ENCODE measurements at regions not wholly inside any gene's neighbourhood (a gene's known extent, or its start where the extent isn't known, plus 50 kb on each side); places are given as distances from the start of the nearest gene placed in this dataset.
"Not testable (repeated sequence)": the region's sequence is repeated elsewhere in the genome, so short reads cannot be mapped to it uniquely, and the experiment has no call there.

- POLR2A ChIA-PET: no interaction called here
- no peaks in the 10 kb centered on the region for H3K9me3 ChIP-seq (ENCODE audit: control insufficient read depth, insufficient read depth, low read depth, low read length)
- H3K4me1 ChIP-seq (ENCODE audit: control insufficient read depth, insufficient read depth, low read length): no peaks in the 10 kb centered on the region
- H3K4me3 ChIP-seq (ENCODE audit: low read depth, low read length): no peak overlapping the region
- no peak overlapping the region for H3K27ac ChIP-seq (ENCODE audit: extremely low read depth, low read depth, low read length)
- no peaks in the 10 kb centered on the region for H3K36me3 ChIP-seq (ENCODE audit: control insufficient read depth in 2 of 2, insufficient read depth in 1 of 2, low read length in 2 of 2)
- TF ChIP-seq ZNF274 (IDR thresholded peaks at IDR 0.05; ENCODE audit: low read length) (no peak), ZNF274 (tag by site-specific recombination; IDR thresholded peaks at IDR 0.05; ENCODE audit: borderline replicate concordance) (no peak), ZNF548 (tag by site-specific recombination; IDR thresholded peaks at IDR 0.05) (no peak), ZNF664 (tag by site-specific recombination; IDR thresholded peaks at IDR 0.05) (no peak), ZNF600 (tag by site-specific recombination; IDR thresholded peaks at IDR 0.05) (no peak), PRDM10 (tag by site-specific recombination; IDR thresholded peaks at IDR 0.05) (no peak), ZNF341 (tag by site-specific recombination; IDR thresholded peaks at IDR 0.05; ENCODE audit: low read depth) (no peak)
- TF ChIP-seq, protein P1, sequence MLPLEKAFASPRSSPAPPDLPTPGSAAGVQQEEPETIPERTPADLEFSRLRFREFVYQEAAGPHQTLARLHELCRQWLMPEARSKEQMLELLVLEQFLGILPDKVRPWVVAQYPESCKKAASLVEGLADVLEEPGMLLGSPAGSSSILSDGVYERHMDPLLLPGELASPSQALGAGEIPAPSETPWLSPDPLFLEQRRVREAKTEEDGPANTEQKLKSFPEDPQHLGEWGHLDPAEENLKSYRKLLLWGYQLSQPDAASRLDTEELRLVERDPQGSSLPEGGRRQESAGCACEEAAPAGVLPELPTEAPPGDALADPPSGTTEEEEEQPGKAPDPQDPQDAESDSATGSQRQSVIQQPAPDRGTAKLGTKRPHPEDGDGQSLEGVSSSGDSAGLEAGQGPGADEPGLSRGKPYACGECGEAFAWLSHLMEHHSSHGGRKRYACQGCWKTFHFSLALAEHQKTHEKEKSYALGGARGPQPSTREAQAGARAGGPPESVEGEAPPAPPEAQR (tag by site-specific recombination; IDR thresholded peaks at IDR 0.05): no peak
- CTCF ChIA-PET: no interaction called here
Measured at GRCh38 chr4:163694385-163694784, 199.9 kb downstream of the TMA16 start.

GRCh38 chr4:163697121-163697520 is 202.6 kb downstream of the TMA16 start:
- Histone ChIP-seq H3K4me3 (ENCODE audit: low read depth, low read length) (no peak overlapping the region), H3K9me3 (ENCODE audit: control insufficient read depth, insufficient read depth, low read depth, low read length) (no peaks in the 10 kb centered on the region), H3K4me1 (ENCODE audit: control insufficient read depth, insufficient read depth, low read length) (no peaks in the 10 kb centered on the region), H3K27ac (ENCODE audit: extremely low read depth, low read depth, low read length) (no peak overlapping the region), H3K36me3 (ENCODE audit: control insufficient read depth in 2 of 2, insufficient read depth in 1 of 2, low read length in 2 of 2) (no peaks in the 10 kb centered on the region)
- ChIA-PET CTCF (no interaction called here), POLR2A (no interaction called here)
- TF ChIP-seq, protein P2, sequence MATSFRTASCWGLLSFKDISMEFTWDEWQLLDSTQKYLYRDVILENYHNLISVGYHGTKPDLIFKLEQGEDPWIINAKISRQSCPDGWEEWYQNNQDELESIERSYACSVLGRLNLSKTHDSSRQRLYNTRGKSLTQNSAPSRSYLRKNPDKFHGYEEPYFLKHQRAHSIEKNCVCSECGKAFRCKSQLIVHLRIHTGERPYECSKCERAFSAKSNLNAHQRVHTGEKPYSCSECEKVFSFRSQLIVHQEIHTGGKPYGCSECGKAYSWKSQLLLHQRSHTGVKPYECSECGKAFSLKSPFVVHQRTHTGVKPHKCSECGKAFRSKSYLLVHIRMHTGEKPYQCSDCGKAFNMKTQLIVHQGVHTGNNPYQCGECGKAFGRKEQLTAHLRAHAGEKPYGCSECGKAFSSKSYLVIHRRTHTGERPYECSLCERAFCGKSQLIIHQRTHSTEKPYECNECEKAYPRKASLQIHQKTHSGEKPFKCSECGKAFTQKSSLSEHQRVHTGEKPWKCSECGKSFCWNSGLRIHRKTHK (tag by site-specific recombination; IDR thresholded peaks at IDR 0.05): no peak
- TF ChIP-seq TCF7L2 (IDR thresholded peaks at IDR 0.05; ENCODE audit: borderline replicate concordance, low read depth, low read length): no peak
- no peak for TF ChIP-seq ZNF623 (tag by site-specific recombination; IDR thresholded peaks at IDR 0.05)
- TF ChIP-seq ZNF830 (tag by site-specific recombination; IDR thresholded peaks at IDR 0.05; ENCODE audit: low read depth): no peak
- no peak for TF ChIP-seq ZNF354C (tag by site-specific recombination; IDR thresholded peaks at IDR 0.05; ENCODE audit: borderline replicate concordance, low read depth)
- TF ChIP-seq ZSCAN5A (tag by site-specific recombination; IDR thresholded peaks at IDR 0.05): no peak
- no peak for TF ChIP-seq GLI2 (tag by site-specific recombination; IDR thresholded peaks at IDR 0.05; ENCODE audit: borderline replicate concordance, low read depth)
- TF ChIP-seq MYNN (tag by site-specific recombination; IDR thresholded peaks at IDR 0.05; ENCODE audit: borderline replicate concordance): no peak

DNA sequence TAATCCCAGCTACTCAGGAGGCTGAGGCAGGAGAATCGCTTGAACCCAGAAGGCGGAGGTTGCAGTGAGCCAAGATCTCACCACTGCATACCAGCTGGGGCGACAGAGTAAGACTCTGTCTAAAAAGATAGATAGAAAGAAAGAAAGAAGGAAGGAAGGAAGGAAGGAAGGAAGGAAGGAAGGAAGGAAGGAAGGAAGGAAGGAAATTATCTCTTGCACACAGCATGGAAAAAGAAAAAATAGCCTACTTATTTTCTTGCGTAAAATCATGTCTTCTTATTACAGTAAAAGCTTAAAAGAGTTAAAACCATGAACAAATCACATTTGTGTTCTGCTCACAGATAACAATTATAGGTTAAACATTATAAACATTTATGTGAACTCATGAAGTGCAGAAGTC is 205.9 kb downstream of the TMA16 start:
- H3K4me1 ChIP-seq (ENCODE audit: control insufficient read depth, insufficient read depth, low read length); CTCF ChIA-PET; H3K9me3 ChIP-seq (ENCODE audit: control insufficient read depth, insufficient read depth, low read depth, low read length); POLR2A ChIA-PET; H3K27ac ChIP-seq (ENCODE audit: extremely low read depth, low read depth, low read length); H3K36me3 ChIP-seq (ENCODE audit: control insufficient read depth in 2 of 2, insufficient read depth in 1 of 2, low read length in 2 of 2); H3K4me3 ChIP-seq (ENCODE audit: low read depth, low read length): not testable (repeated sequence)
